HCT116 (cell line): ENCODE measurements at regions not wholly inside any gene's neighbourhood (a gene's known extent, or its start where the extent isn't known, plus 50 kb on each side); places are given as distances from the start of the nearest gene placed in this dataset.

Experiments
- ATAC-seq: fragments of 200-7000 bp; cut with Tn5 transposase; 2 replicates; pipeline ENCODE4 v1.9.1; 2020; ENCODE audit warnings: mild to moderate bottlenecking, moderate library complexity
- BruUV-seq: library from RNA; stranded (reverse); fragments of 400-500 nt; replicated peaks from 2 replicates; lab custom pipeline; 2021; lab: Mats Ljungman, UMichigan
- CTCF ChIA-PET: fragments of 300-600 bp; sonication (Branson Sonifier 250); formaldehyde crosslinking; loops from one replicate; lab custom pipeline; 2021; ENCODE audit warnings: antibody characterized with exemption; lab: Charles Lee
- POLR2A ChIA-PET: fragments of 300-600, 350-600 bp; sonication (Branson Sonifier 250); formaldehyde crosslinking; loops from one replicate; lab custom pipeline; 2021; ENCODE audit warnings: antibody characterized with exemption; lab: Charles Lee
- RAD21 ChIA-PET, 2 experiments: fragments of 300-600 bp; sonication (Branson Sonifier 250); formaldehyde crosslinking; loops; one replicate each; lab custom pipeline; 2023; ENCODE audit warnings: low total read pairs in 2 of 2; ENCODE audit not compliant: uncharacterized antibody in 2 of 2, unreplicated experiment in 2 of 2, low non-redundant PET in 1 of 2; lab: Charles Lee
- DNase-seq: peaks from one replicate; pipeline ENCODE4 v3.0.0-alpha.2; 2010; ENCODE audit warnings: low read depth, low spot score
- H2AFZ ChIP-seq: fragments of 200-600 bp; shearing (Covaris generic), sonication (generic); 2 replicates; pipeline ENCODE4 v1.6.1; 2017; ENCODE audit warnings: low read depth, mixed run types, mixed read lengths, antibody characterized with exemption, low read length; ENCODE audit not compliant: poor library complexity, severe bottlenecking
- H3K27ac ChIP-seq: 2 replicates; pipeline ENCODE4 v1.5.1; 2012; ENCODE audit warnings: low read depth, low read length
- H3K27me3 ChIP-seq: fragments of 200-600 bp; sonication (generic); 2 replicates; pipeline ENCODE4 v1.6.1; 2016; ENCODE audit warnings: mixed run types, low read length, mixed read lengths; ENCODE audit not compliant: insufficient read depth
- H3K36me3 ChIP-seq, 2 experiments: fragments of 200-500 bp in 1 of 2; fragments of 200-600 bp in 1 of 2; sonication (Bioruptor generic) in 1 of 2; sonication (generic) in 1 of 2; 2 replicates each; pipeline versions ENCODE4 v1.5.1 to v1.6.1; 2014 to 2016; ENCODE audit warnings: low read length in 2 of 2, inconsistent platforms in 1 of 2, mixed read lengths in 1 of 2, mixed run types in 1 of 2; ENCODE audit not compliant: insufficient read depth in 2 of 2, control insufficient read depth in 1 of 2
- H3K4me1 ChIP-seq, 2 experiments: fragments of 200-600 bp in 1 of 2; sonication (generic) in 1 of 2; 2 replicates each; pipeline versions ENCODE4 v1.5.1 to v1.6.1; 2012 to 2017; ENCODE audit warnings: low read length in 2 of 2, inconsistent platforms in 1 of 2, mild to moderate bottlenecking in 1 of 2, mixed read lengths in 1 of 2, mixed run types in 1 of 2, moderate library complexity in 1 of 2; ENCODE audit not compliant: insufficient read depth in 2 of 2, control insufficient read depth in 1 of 2
- H3K4me2 ChIP-seq: fragments of 200-600 bp; sonication (generic); 2 replicates; pipeline ENCODE4 v1.6.1; 2017; ENCODE audit warnings: mixed run types, low read length, mixed read lengths
- H3K4me3 ChIP-seq, 2 experiments: fragments of 200-600 bp in 1 of 2; sonication (generic) in 1 of 2; replicated peaks in 1 of 2; 2 replicates each; pipeline ENCODE4 v1.5.1; 2011 to 2016; ENCODE audit warnings: low read length in 2 of 2, control low read depth in 1 of 2, low read depth in 1 of 2, mild to moderate bottlenecking in 1 of 2, mixed read lengths in 1 of 2, mixed run types in 1 of 2
- H3K79me2 ChIP-seq: fragments of 200-600 bp; sonication (generic); 2 replicates; pipeline ENCODE4 v1.6.1; 2017; ENCODE audit warnings: mild to moderate bottlenecking, mixed run types, low read length, moderate library complexity, mixed read lengths; ENCODE audit not compliant: insufficient read depth
- H3K9ac ChIP-seq: fragments of 200-600 bp; sonication (generic); 2 replicates; pipeline ENCODE4 v1.6.1; 2016; ENCODE audit warnings: low read length, mixed read lengths
- H3K9me2 ChIP-seq: fragments of 200-600 bp; sonication (generic), shearing (Covaris generic); 2 replicates; pipeline ENCODE4 v1.6.1; 2017; ENCODE audit warnings: mixed run types, mild to moderate bottlenecking, moderate library complexity; ENCODE audit not compliant: insufficient read depth
- H3K9me3 ChIP-seq, 2 experiments: fragments of 200-500 bp in 1 of 2; fragments of 200-600 bp in 1 of 2; sonication (Bioruptor generic) in 1 of 2; sonication (generic) in 1 of 2; 2 replicates each; pipeline ENCODE4 v1.6.1; 2014 to 2017; ENCODE audit warnings: low read length in 2 of 2, mixed read lengths in 2 of 2, inconsistent platforms in 1 of 2, low read depth in 1 of 2, mild to moderate bottlenecking in 1 of 2, mixed run types in 1 of 2, moderate library complexity in 1 of 2; ENCODE audit not compliant: control insufficient read depth in 1 of 2, insufficient read depth in 1 of 2
- H4K20me1 ChIP-seq: fragments of 200-600 bp; sonication (generic), shearing (Covaris generic); 2 replicates; pipeline ENCODE4 v1.6.1; 2017; ENCODE audit warnings: mixed run types, mild to moderate bottlenecking, moderate library complexity; ENCODE audit not compliant: insufficient read depth
- CEBPB ChIP-seq: IDR thresholded peaks from 2 replicates; pipeline ENCODE4 v1.6.1; 2012; ENCODE audit warnings: low read depth
- EGR1 ChIP-seq: IDR thresholded peaks from 2 replicates; pipeline ENCODE4 v1.6.1; 2012; ENCODE audit warnings: low read depth
- ELF1 ChIP-seq: IDR thresholded peaks from 2 replicates; pipeline ENCODE4 v1.6.1; 2012; ENCODE audit warnings: low read depth, borderline replicate concordance
- EZH2phosphoT487 ChIP-seq: fragments of 200-600 bp; IDR thresholded peaks from 2 replicates; pipeline ENCODE4 v1.6.1; 2018; ENCODE audit warnings: antibody characterized with exemption, borderline replicate concordance
- FOSL1 ChIP-seq: IDR thresholded peaks from 2 replicates; pipeline ENCODE4 v1.6.1; 2012; ENCODE audit warnings: low read depth
- JUND ChIP-seq: IDR thresholded peaks from 2 replicates; pipeline ENCODE4 v1.6.1; 2012
- POLR2A ChIP-seq: IDR thresholded peaks from 2 replicates; pipeline ENCODE4 v1.7.0; 2011; ENCODE audit warnings: borderline replicate concordance; ENCODE audit not compliant: insufficient read depth, insufficient read length; ENCODE audit errors: extremely low read depth
- RAD21 ChIP-seq: IDR thresholded peaks from 2 replicates; pipeline ENCODE4 v1.6.1; 2012; ENCODE audit warnings: low read depth, mild to moderate bottlenecking
- SP1 ChIP-seq: IDR thresholded peaks from 2 replicates; pipeline ENCODE4 v1.6.1; 2012; ENCODE audit warnings: low read depth
- SRF ChIP-seq: IDR thresholded peaks from 2 replicates; pipeline ENCODE4 v1.6.1; 2012; ENCODE audit warnings: low read depth
- TCF7L2 ChIP-seq: IDR thresholded peaks from 2 replicates; pipeline ENCODE4 v1.7.0; 2011; ENCODE audit warnings: borderline replicate concordance, inconsistent platforms; ENCODE audit not compliant: insufficient read depth, insufficient read length; ENCODE audit errors: extremely low read depth
- ZFX ChIP-seq: fragments of 450-650 bp; IDR thresholded peaks from 2 replicates; pipeline ENCODE4 v1.6.1; 2017
- intact Hi-C: fragments of 100-400 bp; cut with micrococcal nuclease; formaldehyde crosslinking; loops from 2 replicates; pipeline ENCODE4 v1.10.0; 2022
- TF ChIP-seq, protein P1 (sequence below): IDR thresholded peaks from 2 replicates; pipeline ENCODE4 v1.6.1; 2011; ENCODE audit warnings: mild to moderate bottlenecking, low read length, moderate library complexity; ENCODE audit not compliant: insufficient replicate concordance; ENCODE audit errors: extremely low read depth
- TF ChIP-seq, protein P2 (sequence below): IDR thresholded peaks from 2 replicates; pipeline ENCODE4 v1.6.1; 2012
- TF ChIP-seq, protein P3 (sequence below): IDR thresholded peaks from 2 replicates; pipeline ENCODE4 v1.6.1; 2012; ENCODE audit warnings: low read depth
- TF ChIP-seq, protein P4 (sequence below): IDR thresholded peaks from 2 replicates; pipeline ENCODE4 v1.6.1; 2012

DNA sequence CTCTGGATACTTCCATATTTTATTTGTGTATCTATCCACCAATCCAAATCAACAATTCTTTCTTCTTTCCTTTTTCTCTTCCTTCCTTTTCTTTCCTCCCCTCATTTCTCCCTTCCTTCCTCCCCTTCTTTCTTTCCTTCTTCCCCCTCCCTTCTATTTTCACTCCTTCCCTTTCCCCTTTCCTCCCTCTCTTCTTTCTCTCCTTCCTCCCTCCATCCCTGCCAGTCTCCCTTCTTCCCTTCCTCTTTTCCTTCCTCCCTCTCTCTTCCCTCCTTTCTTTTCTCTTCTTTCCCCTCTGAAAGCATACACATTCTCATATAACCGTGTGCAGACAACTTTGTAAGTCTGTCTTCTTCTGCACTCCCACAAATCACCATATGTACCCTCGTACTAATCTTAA is 382.3 kb upstream of the MAF start (continued):
- TF ChIP-seq, protein P1, sequence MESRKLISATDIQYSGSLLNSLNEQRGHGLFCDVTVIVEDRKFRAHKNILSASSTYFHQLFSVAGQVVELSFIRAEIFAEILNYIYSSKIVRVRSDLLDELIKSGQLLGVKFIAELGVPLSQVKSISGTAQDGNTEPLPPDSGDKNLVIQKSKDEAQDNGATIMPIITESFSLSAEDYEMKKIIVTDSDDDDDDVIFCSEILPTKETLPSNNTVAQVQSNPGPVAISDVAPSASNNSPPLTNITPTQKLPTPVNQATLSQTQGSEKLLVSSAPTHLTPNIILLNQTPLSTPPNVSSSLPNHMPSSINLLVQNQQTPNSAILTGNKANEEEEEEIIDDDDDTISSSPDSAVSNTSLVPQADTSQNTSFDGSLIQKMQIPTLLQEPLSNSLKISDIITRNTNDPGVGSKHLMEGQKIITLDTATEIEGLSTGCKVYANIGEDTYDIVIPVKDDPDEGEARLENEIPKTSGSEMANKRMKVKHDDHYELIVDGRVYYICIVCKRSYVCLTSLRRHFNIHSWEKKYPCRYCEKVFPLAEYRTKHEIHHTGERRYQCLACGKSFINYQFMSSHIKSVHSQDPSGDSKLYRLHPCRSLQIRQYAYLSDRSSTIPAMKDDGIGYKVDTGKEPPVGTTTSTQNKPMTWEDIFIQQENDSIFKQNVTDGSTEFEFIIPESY = no peak
- TF ChIP-seq, protein P2, sequence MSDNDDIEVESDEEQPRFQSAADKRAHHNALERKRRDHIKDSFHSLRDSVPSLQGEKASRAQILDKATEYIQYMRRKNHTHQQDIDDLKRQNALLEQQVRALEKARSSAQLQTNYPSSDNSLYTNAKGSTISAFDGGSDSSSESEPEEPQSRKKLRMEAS = no peak
- TF ChIP-seq ZFX = no peak
- no peak for TF ChIP-seq SRF
- no peak for TF ChIP-seq POLR2A
- TF ChIP-seq RAD21 = no peak
- TF ChIP-seq ELF1 = no peak
- TF ChIP-seq JUND = no peak
- no peak for TF ChIP-seq TCF7L2
- no peak for TF ChIP-seq CEBPB

DNA sequence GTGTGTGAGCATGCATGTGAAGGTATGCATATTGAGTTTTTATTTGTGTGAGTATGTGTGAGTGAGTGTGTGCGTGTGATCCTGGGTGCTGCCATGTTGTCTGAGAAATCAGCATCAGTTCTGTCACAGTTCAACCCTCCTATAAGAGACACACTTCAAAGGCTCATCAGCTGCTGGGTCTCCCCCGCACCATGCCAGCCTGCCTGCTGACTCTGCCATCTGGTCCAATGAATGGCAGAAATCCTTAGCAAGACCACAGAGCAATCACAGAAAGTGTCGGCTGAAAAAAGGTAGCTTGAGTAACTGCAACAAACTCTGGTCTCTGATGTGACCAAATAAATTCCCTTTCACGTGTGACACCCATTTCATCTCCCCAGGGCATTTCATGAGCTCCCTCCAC is 381.8 kb upstream of the MAF start:
- CTCF ChIA-PET = no interaction called here
- DNase-seq = no peak
- POLR2A ChIA-PET = no interaction called here
- intact Hi-C loops = no loop called here
- Histone ChIP-seq H3K27me3 (no peaks in the 10 kb centered on the region), H3K9me2 (no peaks in the 10 kb centered on the region), H3K36me3 (no peaks in the 10 kb centered on the region), H3K9ac (no peak overlapping the region), H2AFZ (no peak overlapping the region), H3K79me2 (no peaks in the 10 kb centered on the region), H3K4me1 (no peaks in the 10 kb centered on the region), H3K9me3 (peaks cover 35 to 55% of the 10 kb centered on the region in 2 experiments; a peak in 2 of 4 replicates), H4K20me1 (no peaks in the 10 kb centered on the region), H3K4me3 (no peak overlapping the region), H3K4me2 (no peak overlapping the region), H3K27ac (no peak overlapping the region)
- BruUV-seq = no TSS peak
- RAD21 ChIA-PET = no interaction called here
- TF ChIP-seq, protein P3, sequence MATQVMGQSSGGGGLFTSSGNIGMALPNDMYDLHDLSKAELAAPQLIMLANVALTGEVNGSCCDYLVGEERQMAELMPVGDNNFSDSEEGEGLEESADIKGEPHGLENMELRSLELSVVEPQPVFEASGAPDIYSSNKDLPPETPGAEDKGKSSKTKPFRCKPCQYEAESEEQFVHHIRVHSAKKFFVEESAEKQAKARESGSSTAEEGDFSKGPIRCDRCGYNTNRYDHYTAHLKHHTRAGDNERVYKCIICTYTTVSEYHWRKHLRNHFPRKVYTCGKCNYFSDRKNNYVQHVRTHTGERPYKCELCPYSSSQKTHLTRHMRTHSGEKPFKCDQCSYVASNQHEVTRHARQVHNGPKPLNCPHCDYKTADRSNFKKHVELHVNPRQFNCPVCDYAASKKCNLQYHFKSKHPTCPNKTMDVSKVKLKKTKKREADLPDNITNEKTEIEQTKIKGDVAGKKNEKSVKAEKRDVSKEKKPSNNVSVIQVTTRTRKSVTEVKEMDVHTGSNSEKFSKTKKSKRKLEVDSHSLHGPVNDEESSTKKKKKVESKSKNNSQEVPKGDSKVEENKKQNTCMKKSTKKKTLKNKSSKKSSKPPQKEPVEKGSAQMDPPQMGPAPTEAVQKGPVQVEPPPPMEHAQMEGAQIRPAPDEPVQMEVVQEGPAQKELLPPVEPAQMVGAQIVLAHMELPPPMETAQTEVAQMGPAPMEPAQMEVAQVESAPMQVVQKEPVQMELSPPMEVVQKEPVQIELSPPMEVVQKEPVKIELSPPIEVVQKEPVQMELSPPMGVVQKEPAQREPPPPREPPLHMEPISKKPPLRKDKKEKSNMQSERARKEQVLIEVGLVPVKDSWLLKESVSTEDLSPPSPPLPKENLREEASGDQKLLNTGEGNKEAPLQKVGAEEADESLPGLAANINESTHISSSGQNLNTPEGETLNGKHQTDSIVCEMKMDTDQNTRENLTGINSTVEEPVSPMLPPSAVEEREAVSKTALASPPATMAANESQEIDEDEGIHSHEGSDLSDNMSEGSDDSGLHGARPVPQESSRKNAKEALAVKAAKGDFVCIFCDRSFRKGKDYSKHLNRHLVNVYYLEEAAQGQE = no peak
- TF ChIP-seq CEBPB (no peak), JUND (no peak), EZH2phosphoT487 (no peak), EGR1 (no peak), TCF7L2 (no peak), ZFX (no peak), FOSL1 (no peak), POLR2A (no peak), SP1 (no peak), RAD21 (no peak)
- TF ChIP-seq, protein P4, sequence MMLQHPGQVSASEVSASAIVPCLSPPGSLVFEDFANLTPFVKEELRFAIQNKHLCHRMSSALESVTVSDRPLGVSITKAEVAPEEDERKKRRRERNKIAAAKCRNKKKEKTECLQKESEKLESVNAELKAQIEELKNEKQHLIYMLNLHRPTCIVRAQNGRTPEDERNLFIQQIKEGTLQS = no peak
- no peak for ATAC-seq
